GM18868 (cell line): ENCODE measurements at regions not wholly inside any gene's neighbourhood (a gene's known extent, or its start where the extent isn't known, plus 50 kb on each side); places are given as distances from the start of the nearest gene placed in this dataset.
A peak's percentile ranks its signal among the peaks of the same experiment; 100 is the strongest.
"Not testable (repeated sequence)": the region's sequence is repeated elsewhere in the genome, so short reads cannot be mapped to it uniquely, and the experiment has no call there.

Experiments
- ATAC-seq: cut with Tn5 transposase; IDR thresholded peaks from one replicate; pipeline ENCODE4 v1.9.1; 2021; ENCODE audit warnings: mild to moderate bottlenecking, moderate library complexity; ENCODE audit not compliant: unreplicated experiment

DNA sequence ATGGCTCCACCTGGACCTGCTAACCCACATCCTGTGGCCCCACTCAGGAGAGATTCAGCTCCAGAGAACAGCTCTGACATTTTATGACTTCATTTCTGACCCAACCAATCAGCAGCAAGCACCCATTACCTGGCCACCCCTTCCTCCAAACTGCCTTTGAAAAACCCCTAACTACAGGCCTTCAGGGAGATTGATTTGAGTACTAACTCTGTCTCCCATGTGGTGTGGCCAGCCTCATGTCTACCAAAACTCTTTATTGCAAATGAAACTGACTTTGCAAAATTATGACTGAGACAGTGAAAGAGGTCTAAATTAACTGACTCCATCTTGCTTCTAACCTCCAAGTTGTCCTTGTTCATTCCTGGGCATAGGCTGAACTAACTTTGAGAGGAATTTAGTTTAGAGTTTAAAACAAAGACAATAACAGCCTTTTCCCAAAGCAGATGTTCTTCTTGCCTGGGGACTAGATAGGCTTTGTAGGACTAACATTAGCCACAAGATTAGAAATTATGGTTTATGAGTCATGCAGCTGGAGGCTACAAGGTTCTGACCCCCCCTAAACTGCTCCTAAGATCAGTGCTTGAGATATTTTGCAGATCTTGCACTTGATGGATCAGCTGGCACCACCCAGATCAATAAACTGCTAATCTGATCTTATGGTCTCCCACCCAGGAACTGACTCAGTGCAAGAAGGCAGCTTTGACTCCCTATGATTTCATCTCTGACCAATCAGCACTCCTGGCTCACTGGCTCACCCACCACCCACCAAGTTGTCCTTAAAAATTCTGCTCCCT lies 508.2 kb downstream of the RPIA start:
- peak; percentile 47 for ATAC-seq

DNA sequence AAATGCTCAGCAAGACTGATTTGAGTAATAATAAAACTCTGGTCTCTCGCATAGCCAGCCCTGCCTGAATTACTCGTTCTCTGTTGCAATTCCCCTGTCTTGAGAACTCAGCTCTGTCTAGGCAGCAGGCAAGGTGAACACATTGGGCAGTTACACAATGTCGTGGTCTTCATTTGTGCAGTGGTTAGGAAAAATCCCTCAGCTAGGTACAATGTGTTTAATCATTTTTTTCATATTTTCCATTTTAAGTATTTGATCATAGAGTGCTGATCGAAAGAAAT lies 508.7 kb downstream of the RPIA start:
- not testable (repeated sequence) for ATAC-seq

DNA sequence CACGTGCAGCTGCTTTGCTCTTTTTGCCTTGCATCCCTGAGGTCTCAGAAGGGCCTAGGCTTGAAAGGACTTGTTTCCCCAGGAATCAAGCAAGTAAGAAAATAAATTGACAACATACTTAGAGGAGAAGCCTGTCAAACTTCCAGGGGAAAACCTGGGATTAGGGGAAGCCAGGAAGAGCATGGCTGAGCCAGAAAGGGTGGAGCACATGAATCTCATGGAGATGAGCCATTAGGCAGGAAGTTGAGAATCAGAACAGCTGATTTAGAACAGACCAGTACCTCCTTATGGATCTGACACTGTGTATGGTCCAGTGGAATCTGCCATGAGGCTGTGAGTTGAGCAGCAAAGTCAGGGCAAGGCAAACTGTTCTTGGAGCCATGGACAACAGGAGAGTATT lies 511.0 kb downstream of the RPIA start:
- ATAC-seq, result not testable (repeated sequence)

DNA sequence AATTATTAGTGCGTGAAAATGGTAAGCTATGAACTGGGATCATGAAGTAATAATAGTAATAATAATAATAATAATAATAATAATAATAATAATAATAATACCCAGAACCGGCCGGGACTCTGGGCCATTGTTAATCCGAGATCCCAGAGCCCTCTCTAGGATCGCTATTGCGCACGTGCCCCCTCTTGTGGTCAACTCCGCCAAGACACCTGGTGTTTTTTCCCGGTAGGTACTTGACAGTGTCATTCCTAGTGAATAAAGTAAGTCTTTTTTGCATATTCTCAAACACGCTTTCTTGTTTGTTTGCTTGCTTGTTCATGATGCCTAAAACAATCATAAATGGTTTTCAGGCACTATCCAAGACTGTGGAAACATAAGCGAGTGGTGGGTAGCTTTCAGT lies 513.7 kb downstream of the RPIA start:
- ATAC-seq, result peak; percentile 56

DNA sequence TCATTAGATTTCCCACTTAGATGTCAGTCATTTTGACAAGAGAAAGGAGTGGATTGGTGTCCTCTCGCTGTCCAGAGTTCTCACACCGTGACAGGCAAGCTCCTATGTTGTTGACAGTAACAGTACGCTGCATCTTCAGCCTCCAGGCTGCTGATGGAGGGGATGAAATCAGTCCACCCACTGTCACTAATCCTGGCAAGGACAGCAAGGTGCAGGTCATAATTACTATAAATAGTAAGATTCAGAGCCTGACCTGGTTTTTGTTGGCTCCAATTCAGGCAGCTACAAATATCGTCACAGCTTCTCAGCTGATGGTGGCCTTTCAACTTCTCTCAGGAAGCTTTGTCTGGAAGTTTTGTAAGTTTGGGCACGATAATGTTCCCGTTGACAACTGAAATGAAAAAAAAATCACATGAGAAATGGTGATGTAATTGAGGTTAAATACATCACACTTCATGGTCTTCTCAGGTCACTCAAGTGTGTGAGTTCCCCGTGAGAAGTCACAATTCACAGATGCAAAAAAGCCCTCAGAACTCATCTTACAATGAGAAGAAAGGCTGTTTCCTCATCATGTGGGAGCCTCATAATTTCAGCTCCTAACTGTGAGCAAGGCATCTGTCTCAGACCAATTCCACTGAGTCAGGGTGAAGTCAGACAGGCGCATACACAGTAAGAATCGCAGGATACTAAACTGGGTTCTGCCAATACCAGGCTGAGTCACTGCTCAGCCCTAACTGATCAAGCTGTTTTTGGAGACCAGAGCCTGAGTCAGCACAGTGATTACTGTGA lies 516.9 kb downstream of the RPIA start:
- peak; percentile 56 for ATAC-seq

DNA sequence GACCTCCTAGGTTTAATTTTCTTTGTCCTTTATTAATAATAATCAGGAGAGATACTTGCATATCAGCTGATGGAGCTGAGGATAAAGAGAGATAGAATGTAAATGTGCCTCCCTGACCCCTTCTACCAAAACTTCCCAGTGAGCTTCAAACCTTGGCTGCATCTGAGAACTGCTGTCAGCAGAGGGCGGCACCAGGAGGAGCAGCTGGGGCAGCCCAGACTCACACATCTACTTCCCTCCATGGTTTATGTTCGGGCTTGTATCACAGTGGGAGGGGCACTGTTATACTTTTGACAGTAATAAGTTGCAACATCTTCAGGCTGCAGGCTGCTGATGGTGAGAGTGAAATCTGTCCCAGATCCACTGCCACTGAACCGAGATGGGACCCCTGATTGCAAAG lies 521.7 kb downstream of the RPIA start:
- ATAC-seq, result not testable (repeated sequence)

DNA sequence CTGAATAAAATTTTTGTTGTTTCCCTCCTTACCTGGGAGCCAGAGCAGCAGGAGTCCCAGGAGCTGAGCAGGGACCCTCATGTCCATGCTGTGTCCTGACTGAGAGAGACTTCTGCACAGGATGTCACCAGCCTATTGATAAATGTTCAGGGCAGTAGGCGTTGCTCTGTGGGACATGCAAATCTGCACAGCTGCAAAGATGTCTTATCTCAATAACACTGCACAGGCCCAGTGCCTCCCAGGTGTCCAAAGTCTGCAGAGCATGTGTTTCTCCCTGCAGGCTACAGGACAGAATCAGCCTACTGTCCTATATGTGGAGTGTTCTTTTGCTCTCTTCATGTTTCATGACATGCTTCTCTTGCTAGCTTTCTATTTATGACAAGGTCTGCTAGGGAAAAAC lies 522.3 kb downstream of the RPIA start:
- peak; percentile 78 for ATAC-seq

DNA sequence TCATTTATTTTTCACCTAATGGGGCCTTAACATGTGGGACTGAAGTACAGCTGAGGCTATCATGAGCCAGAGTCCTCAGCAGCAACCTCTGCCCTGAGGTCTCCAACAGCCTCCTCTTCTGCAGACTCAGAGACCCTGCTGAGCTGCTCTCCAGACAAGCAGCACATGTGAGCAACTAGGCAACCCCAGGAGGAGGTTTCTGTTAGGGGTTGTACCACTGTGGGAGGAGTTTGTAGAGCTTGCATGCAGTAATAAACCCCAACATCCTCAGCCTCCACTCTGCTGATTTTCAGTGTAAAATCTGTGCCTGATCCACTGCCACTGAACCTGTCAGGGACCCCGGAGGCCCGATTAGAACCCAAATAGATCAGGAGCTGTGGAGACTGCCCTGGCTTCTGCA lies 530.0 kb downstream of the RPIA start:
- ATAC-seq, result peak; percentile 61

DNA sequence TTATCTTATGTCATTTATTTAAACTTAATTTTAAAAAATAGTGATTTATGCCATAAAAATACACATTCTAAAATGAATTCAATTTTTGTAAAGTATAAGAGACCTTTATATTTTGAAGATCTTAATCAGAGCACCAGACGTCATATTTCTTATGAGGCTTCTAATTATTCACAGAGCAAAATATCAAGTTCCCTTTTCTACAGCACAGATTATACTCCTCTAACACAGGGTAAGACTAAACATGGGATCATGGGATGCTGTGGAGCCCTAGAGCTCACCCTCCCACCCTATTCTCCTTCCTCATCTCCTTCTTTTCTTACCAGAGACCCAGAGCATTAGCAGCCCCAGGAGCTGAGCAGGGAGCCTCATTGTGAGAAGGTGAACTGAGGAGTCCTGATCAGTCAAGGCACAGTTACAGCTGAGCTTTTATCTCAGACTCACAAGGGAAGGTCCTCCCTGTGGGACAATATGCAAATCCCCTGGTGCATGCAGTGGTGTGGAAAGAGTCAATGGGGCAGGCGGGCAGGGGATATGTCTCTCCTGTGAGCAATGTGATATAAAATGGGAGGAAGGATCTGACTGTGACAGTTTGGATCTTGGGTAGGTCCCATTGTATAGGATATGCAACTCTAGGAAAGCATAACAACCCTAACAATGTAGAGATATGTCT lies 530.7 kb downstream of the RPIA start:
- not testable (repeated sequence) for ATAC-seq

DNA sequence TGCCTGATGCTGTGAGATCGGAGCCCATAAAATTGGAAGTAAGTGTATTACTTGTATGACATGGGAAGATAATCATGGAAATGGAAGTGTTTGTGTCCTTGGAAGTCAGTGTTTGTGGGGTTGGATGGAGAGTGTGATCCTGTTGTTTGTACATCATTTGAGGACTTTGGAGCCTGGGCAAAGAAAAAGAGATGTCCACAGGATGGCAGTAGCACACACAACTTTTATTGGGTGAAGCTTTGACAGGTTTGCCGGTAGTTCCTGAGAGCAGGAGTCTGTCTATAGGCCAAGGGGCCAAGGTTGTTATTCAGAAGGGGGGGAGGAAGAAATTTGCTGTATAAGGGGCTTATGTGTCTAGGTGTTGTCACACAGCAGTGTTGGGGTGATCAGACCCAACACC lies 533.3 kb downstream of the RPIA start:
- peak; percentile 47 for ATAC-seq

DNA sequence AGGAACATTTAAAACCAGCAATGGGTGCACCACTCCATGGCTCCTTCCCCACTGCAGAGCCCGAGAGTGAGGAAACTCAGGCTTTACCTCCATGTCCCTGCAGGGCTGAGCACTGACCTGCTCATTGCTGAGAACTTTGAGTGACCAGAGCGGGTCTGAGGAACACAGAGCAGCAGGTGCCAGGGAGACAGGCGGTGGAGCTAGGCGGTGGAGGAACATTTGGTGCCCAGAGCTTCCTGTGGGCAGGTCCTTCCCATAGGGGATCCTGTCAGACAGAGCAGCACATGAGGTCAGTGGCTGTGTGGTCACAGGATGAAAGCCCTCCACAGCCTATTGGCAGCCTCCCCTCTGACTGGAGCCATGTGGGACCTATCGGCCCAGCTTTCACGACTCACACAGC lies 538.5 kb downstream of the RPIA start:
- ATAC-seq, result not testable (repeated sequence)

DNA sequence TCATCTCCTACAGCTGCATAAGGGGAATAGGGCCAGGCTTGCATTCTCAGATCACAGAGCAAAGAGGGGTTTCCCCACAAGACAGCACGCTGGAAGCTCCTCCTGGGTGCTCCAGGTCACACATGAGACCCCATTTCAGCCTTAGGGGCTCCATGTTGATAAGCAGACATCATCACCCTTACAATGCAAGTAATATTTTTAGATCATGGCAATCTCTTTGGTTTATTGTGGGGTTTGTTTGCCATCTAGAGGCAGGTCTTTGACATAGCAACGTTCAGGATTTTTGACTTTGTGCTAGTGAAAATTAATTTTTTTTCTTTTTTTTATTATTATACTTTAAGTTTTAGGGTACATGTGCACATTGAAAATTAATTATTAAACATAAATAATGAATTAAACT lies 539.8 kb downstream of the RPIA start:
- peak; percentile 40 for ATAC-seq

DNA sequence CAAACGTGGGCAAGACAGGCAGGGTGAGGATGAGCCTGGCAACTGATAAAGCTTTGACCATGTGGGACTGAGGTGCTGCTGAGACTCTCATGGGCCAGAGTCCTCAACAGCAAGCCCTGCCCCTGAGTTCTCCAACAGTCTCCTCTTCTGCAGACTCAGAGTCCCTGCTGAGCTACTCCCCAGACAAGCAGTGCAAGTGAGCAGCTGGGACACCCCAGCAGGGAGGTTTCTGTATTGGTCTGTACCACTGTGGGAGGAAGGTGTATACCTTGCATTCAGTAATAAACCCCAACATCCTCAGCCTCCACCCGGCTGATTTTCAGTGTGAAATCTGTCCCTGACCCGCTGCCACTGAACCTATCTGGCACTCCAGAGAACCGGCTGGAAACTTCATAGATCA lies 542.5 kb downstream of the RPIA start:
- ATAC-seq, result peak; percentile 44

DNA sequence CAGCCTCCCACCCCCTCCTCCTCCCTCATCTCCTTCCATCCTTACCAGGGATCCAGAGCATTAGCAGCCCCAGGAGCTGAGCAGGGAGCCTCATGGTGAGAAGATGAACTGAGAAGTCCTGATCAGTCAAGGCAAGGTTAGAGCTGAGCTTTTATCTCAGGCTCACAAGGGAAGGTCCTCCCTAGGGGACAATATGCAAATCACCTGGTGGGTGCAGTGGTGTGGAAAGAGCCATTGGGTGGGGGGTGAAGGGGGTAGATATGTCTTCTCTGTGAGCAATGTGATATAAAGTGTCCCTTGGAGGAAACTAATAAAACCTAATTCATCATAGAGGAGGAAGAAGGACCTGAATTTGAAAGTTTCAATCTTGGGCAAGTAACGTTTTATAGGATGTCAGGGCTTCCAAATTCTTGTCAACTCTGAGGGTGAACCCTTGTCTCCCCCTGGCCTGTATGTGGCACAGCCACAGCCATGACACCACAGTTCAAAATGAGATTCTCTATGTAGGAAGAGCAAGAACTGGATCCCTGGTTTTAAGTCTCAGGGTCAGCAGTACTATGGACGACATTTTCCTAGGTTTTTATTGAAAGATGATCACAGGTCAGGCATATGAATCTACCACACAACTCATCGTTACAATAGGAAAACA lies 543.5 kb downstream of the RPIA start:
- peak; percentile 37 for ATAC-seq

DNA sequence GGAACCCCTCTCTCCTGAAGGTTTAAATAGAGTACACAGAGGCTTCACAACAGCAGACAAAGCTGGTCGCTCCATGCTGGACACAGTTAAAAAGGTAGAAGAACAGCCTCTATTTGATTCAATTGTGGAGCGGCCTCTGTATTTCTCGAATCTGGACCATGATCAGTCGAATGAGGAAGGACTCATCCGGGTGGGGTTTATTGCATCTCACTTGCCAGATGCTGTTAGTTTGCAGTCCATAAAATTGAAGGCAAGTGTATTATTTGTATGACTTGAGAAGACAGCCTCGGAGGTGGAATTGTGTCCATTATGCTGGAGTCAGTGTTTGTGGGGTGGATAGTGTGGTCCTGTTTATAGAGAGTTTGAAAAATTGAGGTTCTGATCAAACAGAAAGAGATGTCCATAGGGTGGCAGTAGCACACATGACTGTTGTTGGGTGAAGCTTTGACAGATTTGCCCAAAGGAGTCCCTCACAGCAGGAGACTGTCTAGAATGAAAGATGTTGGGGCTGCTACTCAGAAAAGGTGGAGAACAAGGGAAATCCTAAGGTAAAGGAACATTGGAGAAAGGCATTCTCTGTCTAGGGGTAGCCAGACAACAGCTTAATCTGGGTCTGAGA lies 545.5 kb downstream of the RPIA start:
- peak; percentile 44 for ATAC-seq

DNA sequence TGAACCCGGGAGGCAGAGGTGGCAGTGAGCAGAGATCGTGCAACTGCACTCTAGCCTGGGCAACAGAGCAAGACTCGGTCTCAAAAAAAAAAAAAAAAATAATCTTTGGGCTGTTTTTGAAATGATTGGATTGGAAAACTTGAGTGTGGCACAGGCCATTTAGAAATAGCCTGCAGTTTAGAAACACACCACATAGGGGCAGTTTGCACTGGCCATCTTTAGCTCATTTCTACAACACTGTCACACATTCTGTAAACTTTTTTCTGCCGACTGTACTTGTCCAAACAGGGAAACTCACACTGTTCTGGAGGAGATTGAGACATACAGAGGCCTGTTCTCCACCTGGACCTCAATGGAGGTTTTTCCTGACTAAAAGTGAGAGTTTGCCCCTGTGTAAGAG lies 546.3 kb downstream of the RPIA start:
- ATAC-seq, result not testable (repeated sequence)

DNA sequence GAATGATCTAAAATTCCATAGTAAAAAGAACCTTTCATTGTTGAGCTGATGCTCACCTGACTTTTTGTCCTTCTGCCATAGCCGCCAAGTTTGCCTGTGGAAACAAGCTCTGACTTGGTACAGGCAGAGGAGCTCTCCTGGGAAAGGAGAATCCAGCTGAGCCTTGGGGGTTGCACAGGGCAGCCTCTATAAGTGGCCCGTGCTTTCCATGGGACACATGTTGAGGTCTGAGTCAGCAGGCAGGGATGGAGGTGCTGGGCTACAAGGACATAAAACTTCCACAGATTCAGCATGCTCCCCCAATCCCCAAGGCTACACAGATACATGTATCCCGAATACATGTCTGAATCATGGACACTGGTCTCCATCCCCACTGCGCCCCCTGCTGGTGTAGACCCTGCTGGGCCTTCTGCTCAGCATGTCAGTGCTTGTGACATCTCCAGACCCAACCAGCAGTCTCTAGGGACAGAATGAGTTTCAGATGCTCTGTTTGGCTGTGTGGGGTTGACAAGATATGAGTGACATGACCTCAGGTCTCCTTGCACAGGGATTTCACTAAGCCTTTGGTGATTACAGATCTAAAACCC lies 551.7 kb downstream of the RPIA start:
- peak; percentile 92 for ATAC-seq

DNA sequence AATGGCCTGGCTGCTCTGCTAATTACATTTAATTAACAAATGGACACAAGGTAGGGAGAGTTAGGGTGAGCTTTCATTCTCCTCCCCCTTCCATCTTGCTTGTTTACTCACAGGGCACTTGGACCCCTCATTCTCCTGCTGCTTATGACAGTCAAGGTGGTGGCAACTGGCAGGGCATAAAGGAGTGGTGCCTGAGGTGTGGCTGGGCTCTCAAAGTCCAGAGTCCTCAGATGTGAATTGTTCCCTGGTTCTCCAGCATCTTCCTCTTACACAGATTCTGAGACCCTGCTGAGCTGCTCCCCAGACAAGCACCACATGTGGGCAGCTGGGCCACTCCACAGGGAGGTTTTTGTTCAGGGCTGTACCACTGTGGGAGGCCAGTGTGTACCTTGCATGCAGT lies 552.9 kb downstream of the RPIA start:
- not testable (repeated sequence) for ATAC-seq

DNA sequence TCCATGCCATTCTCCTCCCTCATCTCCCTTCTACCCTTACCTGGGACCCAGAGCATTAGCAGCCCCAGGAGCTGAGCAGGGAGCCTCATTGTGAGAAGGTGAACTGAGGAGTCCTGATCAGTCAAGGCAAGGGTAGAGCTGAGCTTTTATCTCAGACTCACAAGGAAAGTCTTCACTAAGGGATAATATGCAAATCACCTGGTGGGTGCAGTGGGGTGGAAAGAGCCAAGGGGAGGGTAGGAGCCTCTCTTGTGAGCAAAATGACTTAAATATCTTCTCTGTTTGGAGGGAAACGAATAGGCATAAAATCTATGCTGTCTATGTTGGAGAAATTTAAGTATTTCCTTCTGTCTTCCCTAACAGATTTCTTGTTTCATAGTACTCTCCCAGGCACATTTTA lies 554.0 kb downstream of the RPIA start:
- ATAC-seq, result not testable (repeated sequence)

DNA sequence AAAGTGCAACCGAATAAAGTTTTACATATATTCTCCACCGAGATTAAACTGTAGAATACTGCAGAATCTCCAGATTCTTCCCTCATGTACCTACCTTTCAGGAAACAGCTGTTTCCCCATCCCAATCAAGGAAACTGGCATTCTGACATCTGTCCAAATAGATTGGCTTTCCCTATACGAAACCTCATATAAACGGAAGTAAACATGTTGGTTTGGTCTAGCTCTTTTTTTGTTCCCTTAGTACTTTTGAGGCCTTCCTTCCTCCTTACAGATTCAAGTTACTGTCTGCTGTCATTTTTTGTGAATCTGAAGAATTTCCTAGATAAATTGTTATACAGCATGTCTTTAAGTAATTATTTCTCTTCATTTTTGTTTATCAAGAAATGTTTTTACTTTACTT lies 554.6 kb downstream of the RPIA start:
- ATAC-seq, result not testable (repeated sequence)

DNA sequence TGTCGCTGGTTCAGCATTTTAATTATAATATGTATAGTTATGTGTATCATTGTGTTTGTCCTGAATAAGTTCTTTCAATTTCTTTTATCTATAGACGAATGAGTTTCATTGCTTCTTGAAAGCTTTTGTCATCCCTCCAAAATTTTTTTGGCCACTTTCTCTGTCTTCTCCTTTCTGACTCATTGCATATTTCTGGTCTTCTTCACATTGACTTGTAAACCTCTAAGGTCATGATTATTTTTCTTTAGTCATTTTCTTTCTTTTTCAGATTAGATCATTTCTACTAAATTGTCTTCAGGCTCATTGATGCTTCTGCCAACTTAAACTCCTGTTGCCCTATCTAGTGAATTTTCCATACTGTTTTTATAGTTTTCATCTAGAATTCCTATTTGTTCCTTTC lies 555.1 kb downstream of the RPIA start:
- not testable (repeated sequence) for ATAC-seq
